Fibroblast of mammary gland (primary cell): ENCODE measurements at regions not wholly inside any gene's neighbourhood (a gene's known extent, or its start where the extent isn't known, plus 50 kb on each side); places are given as distances from the start of the nearest gene placed in this dataset.

ENCODE experiments used
- DNase-seq: peaks from one replicate; pipeline ENCODE4 v3.0.0-alpha.2; 2010; ENCODE audit warnings: low read depth
- H3K4me3 ChIP-seq: 2 replicates; pipeline ENCODE4 v1.5.1; 2011; ENCODE audit warnings: low read depth, mild to moderate bottlenecking, low read length, moderate library complexity; ENCODE audit not compliant: control insufficient read depth
- CTCF ChIP-seq: conservative IDR thresholded peaks from 2 replicates; pipeline ENCODE4 v1.5.1; 2011; ENCODE audit warnings: low read depth, low read length, inconsistent platforms; ENCODE audit not compliant: control insufficient read depth, insufficient read depth

- H3K4me3 ChIP-seq, result no peak overlapping the region
- DNase-seq, result no peak
- TF ChIP-seq CTCF, result no peak
Observed at GRCh38 chr2:125427721-125428315, 1228.1 kb upstream of the GYPC start.

- no peak overlapping the region for H3K4me3 ChIP-seq
- no peak for TF ChIP-seq CTCF
- no peak for DNase-seq
Observed at GRCh38 chr2:125444106-125444505, 1211.9 kb upstream of the GYPC start.

GRCh38 chr2:125445495-125445894 lies 1210.5 kb upstream of the GYPC start:
- H3K4me3 ChIP-seq, result no peak overlapping the region
- TF ChIP-seq CTCF, result no peak
- DNase-seq, result no peak

GRCh38 chr2:125450092-125450491 lies 1205.9 kb upstream of the GYPC start:
- no peak for TF ChIP-seq CTCF
- no peak for DNase-seq
- H3K4me3 ChIP-seq, result no peak overlapping the region

- no peak for DNase-seq
- H3K4me3 ChIP-seq, result no peak overlapping the region
- TF ChIP-seq CTCF, result no peak
Observed at GRCh38 chr2:125455110-125455509, 1200.8 kb upstream of the GYPC start.

GRCh38 chr2:125456693-125457363 lies 1199.1 kb upstream of the GYPC start:
- no peak overlapping the region for H3K4me3 ChIP-seq
- DNase-seq, result no peak
- TF ChIP-seq CTCF, result no peak
